ENCODE measurements at regions not wholly inside any gene's neighbourhood (a gene's known extent, or its start where the extent isn't known, plus 50 kb on each side); places are given as distances from the start of the nearest gene placed in this dataset.

GRCh38 chr5:131042021-131042789 lies 122.9 kb downstream of the HINT1 start:
- Histone ChIP-seq H3K36me3 (replicated peaks; ENCODE audit: low read depth, low read length) (no peaks in the 10 kb centered on the region), H2AFZ (ENCODE audit: low read depth, low read length) (no peak overlapping the region), H3K4me1 (ENCODE audit: low read length) (no peaks in the 10 kb centered on the region), H3K9me3 (ENCODE audit: insufficient read depth, low read length) (no peaks in the 10 kb centered on the region), H3K4me2 (ENCODE audit: low read length) (no peak overlapping the region), H3K9ac (ENCODE audit: low read length) (no peak overlapping the region), H3K27me3 (ENCODE audit: low read depth, low read length) (no peaks in the 10 kb centered on the region), H3K27ac (ENCODE audit: low read length) (no peak overlapping the region), H3K4me3 (ENCODE audit: low read length) (no peak overlapping the region), H3K79me2 (ENCODE audit: low read length) (no peaks in the 10 kb centered on the region), H4K20me1 (ENCODE audit: insufficient read depth, low read length) (no peaks in the 10 kb centered on the region)
- TF ChIP-seq EZH2phosphoT487 (IDR thresholded peaks at IDR 0.05; ENCODE audit: low read depth): no peak
- TF ChIP-seq CTCF (IDR thresholded peaks at IDR 0.05; ENCODE audit: low read depth, low read length): no peak

GRCh38 chr5:131023498-131023865 lies 141.6 kb downstream of the HINT1 start:
- H2AFZ ChIP-seq (ENCODE audit: low read depth, low read length): no peak overlapping the region
- no peak for TF ChIP-seq CTCF (IDR thresholded peaks at IDR 0.05; ENCODE audit: low read depth, low read length)
- TF ChIP-seq EZH2phosphoT487 (IDR thresholded peaks at IDR 0.05; ENCODE audit: low read depth): no peak

GRCh38 chr5:131022811-131023497 lies 142.1 kb downstream of the HINT1 start:
- no peak overlapping the region for H2AFZ ChIP-seq (ENCODE audit: low read depth, low read length)
- TF ChIP-seq EZH2phosphoT487 (IDR thresholded peaks at IDR 0.05; ENCODE audit: low read depth): no peak
- no peak for TF ChIP-seq CTCF (IDR thresholded peaks at IDR 0.05; ENCODE audit: low read depth, low read length)
- H4K20me1 ChIP-seq (ENCODE audit: insufficient read depth, low read length): no peaks in the 10 kb centered on the region

More at GRCh38 chr5:131023498-131023865, 141.6 kb downstream of the HINT1 start:
- no peaks in the 10 kb centered on the region for H3K27me3 ChIP-seq (ENCODE audit: low read depth, low read length)
- H4K20me1 ChIP-seq (ENCODE audit: insufficient read depth, low read length): no peaks in the 10 kb centered on the region
- no peaks in the 10 kb centered on the region for H3K79me2 ChIP-seq (ENCODE audit: low read length)
- H3K4me3 ChIP-seq (ENCODE audit: low read length): no peak overlapping the region
- no peaks in the 10 kb centered on the region for H3K9me3 ChIP-seq (ENCODE audit: insufficient read depth, low read length)
- H3K9ac ChIP-seq (ENCODE audit: low read length): no peak overlapping the region
- H3K36me3 ChIP-seq (replicated peaks; ENCODE audit: low read depth, low read length): no peaks in the 10 kb centered on the region
- no peak overlapping the region for H3K27ac ChIP-seq (ENCODE audit: low read length)
- H3K4me2 ChIP-seq (ENCODE audit: low read length): no peak overlapping the region
- H3K4me1 ChIP-seq (ENCODE audit: low read length): no peaks in the 10 kb centered on the region

GRCh38 chr5:131021646-131022045 lies 143.4 kb downstream of the HINT1 start:
- H2AFZ ChIP-seq (ENCODE audit: low read depth, low read length): no peak overlapping the region
- H3K36me3 ChIP-seq (replicated peaks; ENCODE audit: low read depth, low read length): no peaks in the 10 kb centered on the region
- no peak overlapping the region for H3K4me2 ChIP-seq (ENCODE audit: low read length)
- no peaks in the 10 kb centered on the region for H3K9me3 ChIP-seq (ENCODE audit: insufficient read depth, low read length)
- H3K27ac ChIP-seq (ENCODE audit: low read length): no peak overlapping the region
- TF ChIP-seq EZH2phosphoT487 (IDR thresholded peaks at IDR 0.05; ENCODE audit: low read depth): no peak
- no peak for TF ChIP-seq CTCF (IDR thresholded peaks at IDR 0.05; ENCODE audit: low read depth, low read length)
- no peak overlapping the region for H3K4me3 ChIP-seq (ENCODE audit: low read length)
- no peaks in the 10 kb centered on the region for H3K27me3 ChIP-seq (ENCODE audit: low read depth, low read length)
- no peaks in the 10 kb centered on the region for H4K20me1 ChIP-seq (ENCODE audit: insufficient read depth, low read length)
- H3K79me2 ChIP-seq (ENCODE audit: low read length): no peaks in the 10 kb centered on the region
- H3K4me1 ChIP-seq (ENCODE audit: low read length): no peaks in the 10 kb centered on the region
- no peak overlapping the region for H3K9ac ChIP-seq (ENCODE audit: low read length)

More at GRCh38 chr5:131022811-131023497, 142.1 kb downstream of the HINT1 start:
- H3K79me2 ChIP-seq (ENCODE audit: low read length): no peaks in the 10 kb centered on the region
- no peak overlapping the region for H3K27ac ChIP-seq (ENCODE audit: low read length)
- H3K9me3 ChIP-seq (ENCODE audit: insufficient read depth, low read length): no peaks in the 10 kb centered on the region
- no peaks in the 10 kb centered on the region for H3K27me3 ChIP-seq (ENCODE audit: low read depth, low read length)
- no peak overlapping the region for H3K9ac ChIP-seq (ENCODE audit: low read length)
- no peak overlapping the region for H3K4me2 ChIP-seq (ENCODE audit: low read length)
- no peak overlapping the region for H3K4me3 ChIP-seq (ENCODE audit: low read length)
- H3K4me1 ChIP-seq (ENCODE audit: low read length): no peaks in the 10 kb centered on the region
- no peaks in the 10 kb centered on the region for H3K36me3 ChIP-seq (replicated peaks; ENCODE audit: low read depth, low read length)
